IMR-90 (cell line): ENCODE measurements at regions not wholly inside any gene's neighbourhood (a gene's known extent, or its start where the extent isn't known, plus 50 kb on each side); places are given as distances from the start of the nearest gene placed in this dataset.

Experiments
- ATAC-seq: fragments of 200-7000 bp; cut with Tn5 transposase; 2 replicates; pipeline ENCODE4 v1.9.1; 2020; ENCODE audit warnings: low read depth, mild to moderate bottlenecking, moderate library complexity
- BruUV-seq: library from RNA; stranded (reverse); fragments of 400-500 nt; replicated peaks from 2 replicates; lab custom pipeline; 2021; lab: Mats Ljungman, UMichigan
- CTCF ChIA-PET: fragments of 300-600 bp; formaldehyde crosslinking; extraction: SDS; loops from one replicate; lab custom pipeline; 2021; ENCODE audit warnings: antibody characterized with exemption; lab: Yijun Ruan, JAX
- POLR2A ChIA-PET: fragments of 300-600 bp; sonication (Branson Sonifier 250); formaldehyde crosslinking; loops from one replicate; lab custom pipeline; 2022; ENCODE audit warnings: antibody characterized with exemption; ENCODE audit not compliant: unreplicated experiment; lab: Charles Lee
- DNase-seq: peaks from one replicate; pipeline ENCODE4 v3.0.0; 2013
- H2AFZ ChIP-seq: replicated peaks from 2 replicates; pipeline ENCODE3; 2013; ENCODE audit warnings: low read length, mild to moderate bottlenecking; ENCODE audit not compliant: poor library complexity
- H2AK5ac ChIP-seq: 2 replicates; pipeline ENCODE4 v1.6.1; 2013; ENCODE audit warnings: low read depth, low read length, inconsistent platforms
- H2AK9ac ChIP-seq: replicated peaks from 2 replicates; pipeline ENCODE3; 2013; ENCODE audit warnings: mild to moderate bottlenecking, low read depth, low read length, moderate library complexity; ENCODE audit not compliant: poor library complexity
- H2BK120ac ChIP-seq: 2 replicates; pipeline ENCODE4 v1.6.1; 2013; ENCODE audit warnings: low read depth, low read length, inconsistent platforms
- H2BK15ac ChIP-seq: 3 replicates; pipeline ENCODE4 v1.6.1; 2013; ENCODE audit warnings: low read depth, low read length, inconsistent platforms
- H2BK20ac ChIP-seq: 2 replicates; pipeline ENCODE4 v1.6.1; 2013; ENCODE audit warnings: low read depth, mild to moderate bottlenecking, inconsistent platforms, low read length, moderate library complexity
- H2BK5ac ChIP-seq: 2 replicates; pipeline ENCODE4 v1.6.1; 2013; ENCODE audit warnings: mild to moderate bottlenecking, low read depth, low read length, inconsistent platforms; ENCODE audit not compliant: poor library complexity, severe bottlenecking
- H3K14ac ChIP-seq: replicated peaks from 2 replicates; pipeline ENCODE4 v1.6.1; 2013; ENCODE audit warnings: low read depth, low read length, inconsistent platforms
- H3K18ac ChIP-seq: 2 replicates; pipeline ENCODE4 v1.6.1; 2013; ENCODE audit warnings: low read depth, low read length, control low read depth
- H3K23ac ChIP-seq: 2 replicates; pipeline ENCODE4 v1.6.1; 2013; ENCODE audit warnings: low read depth, low read length, inconsistent platforms
- H3K27ac ChIP-seq: 2 replicates; pipeline ENCODE4 v1.5.1; 2013; ENCODE audit warnings: mild to moderate bottlenecking, control low read depth, low read length; ENCODE audit not compliant: insufficient read depth
- H3K27me3 ChIP-seq: 2 replicates; pipeline ENCODE4 v1.6.1; 2013; ENCODE audit warnings: low read length; ENCODE audit not compliant: control insufficient read depth, insufficient read depth
- H3K36me3 ChIP-seq: 2 replicates; pipeline ENCODE4 v1.6.1; 2013; ENCODE audit warnings: low read length, mixed read lengths; ENCODE audit not compliant: control insufficient read depth, insufficient read depth
- H3K4ac ChIP-seq: 2 replicates; pipeline ENCODE4 v1.6.1; 2013; ENCODE audit warnings: low read depth, low read length, inconsistent platforms
- H3K4me1 ChIP-seq: 2 replicates; pipeline ENCODE4 v1.6.1; 2013; ENCODE audit warnings: low read length, mixed read lengths; ENCODE audit not compliant: control insufficient read depth, insufficient read depth
- H3K4me2 ChIP-seq: 2 replicates; pipeline ENCODE4 v1.6.1; 2013; ENCODE audit warnings: low read depth, mild to moderate bottlenecking, control low read depth, low read length, moderate library complexity
- H3K4me3 ChIP-seq: 2 replicates; pipeline ENCODE4 v1.5.1; 2013; ENCODE audit warnings: low read depth, mild to moderate bottlenecking, control low read depth, low read length, moderate library complexity; ENCODE audit not compliant: insufficient read depth
- H3K56ac ChIP-seq: 2 replicates; pipeline ENCODE4 v1.6.1; 2013; ENCODE audit warnings: low read length, inconsistent platforms; ENCODE audit not compliant: insufficient read depth; ENCODE audit errors: extremely low read depth
- H3K79me1 ChIP-seq, 2 experiments: 2 replicates each; pipeline ENCODE4 v1.6.1; 2013; ENCODE audit warnings: low read length in 2 of 2, inconsistent platforms in 1 of 2, low read depth in 1 of 2
- H3K9ac ChIP-seq: 2 replicates; pipeline ENCODE4 v1.6.1; 2013; ENCODE audit warnings: low read depth, low read length, control low read depth
- H3K9me1 ChIP-seq: 2 replicates; pipeline ENCODE4 v1.6.1; 2013; ENCODE audit warnings: low read length, inconsistent platforms; ENCODE audit not compliant: insufficient read depth
- H3K9me3 ChIP-seq: 2 replicates; pipeline ENCODE4 v1.6.1; 2013; ENCODE audit warnings: low read length; ENCODE audit not compliant: control insufficient read depth, insufficient read depth
- H4K20me1 ChIP-seq: 2 replicates; pipeline ENCODE4 v1.6.1; 2013; ENCODE audit warnings: low read length, inconsistent platforms; ENCODE audit not compliant: insufficient read depth
- H4K5ac ChIP-seq: 2 replicates; pipeline ENCODE4 v1.6.1; 2013; ENCODE audit warnings: mild to moderate bottlenecking, low read depth, low read length, control low read depth
- H4K8ac ChIP-seq, 2 experiments: 2 replicates each; pipeline ENCODE4 v1.6.1; 2013; ENCODE audit warnings: low read depth in 2 of 2, low read length in 2 of 2, control low read depth in 1 of 2, inconsistent platforms in 1 of 2
- H4K91ac ChIP-seq: 2 replicates; pipeline ENCODE4 v1.6.1; 2013; ENCODE audit warnings: low read depth, low read length, inconsistent platforms; ENCODE audit not compliant: insufficient read depth
- BHLHE40 ChIP-seq: fragments of 150-350 bp; IDR thresholded peaks from 2 replicates; pipeline ENCODE4 v1.6.1; 2016; ENCODE audit warnings: mild to moderate bottlenecking, low read depth, low read length
- CEBPB ChIP-seq: IDR thresholded peaks from 2 replicates; pipeline ENCODE4 v1.6.1; 2012; ENCODE audit warnings: low read depth, low read length, improper control_type of control experiment
- CHD1 ChIP-seq: IDR thresholded peaks from 2 replicates; pipeline ENCODE4 v1.6.1; 2012; ENCODE audit warnings: low read depth, low read length, improper control_type of control experiment
- FOS ChIP-seq: fragments of 150-350 bp; IDR thresholded peaks from 2 replicates; pipeline ENCODE4 v1.6.1; 2016; ENCODE audit warnings: low read depth, low read length
- MAFK ChIP-seq: IDR thresholded peaks from 2 replicates; pipeline ENCODE4 v1.6.1; 2012; ENCODE audit warnings: low read depth, low read length, improper control_type of control experiment
- MAZ ChIP-seq: IDR thresholded peaks from 2 replicates; pipeline ENCODE4 v1.6.1; 2012; ENCODE audit warnings: low read depth, mild to moderate bottlenecking, low read length, improper control_type of control experiment, moderate library complexity, borderline replicate concordance
- MXI1 ChIP-seq: IDR thresholded peaks from 2 replicates; pipeline ENCODE4 v1.6.1; 2012; ENCODE audit warnings: low read depth, mild to moderate bottlenecking, low read length, moderate library complexity, borderline replicate concordance
- NFE2L2 ChIP-seq: fragments of 150-350 bp; IDR thresholded peaks from 2 replicates; pipeline ENCODE4 v1.6.1; 2016; ENCODE audit warnings: low read depth, mild to moderate bottlenecking, low read length
- POLR2A ChIP-seq: IDR thresholded peaks from 2 replicates; pipeline ENCODE4 v1.6.1; 2012; ENCODE audit warnings: mild to moderate bottlenecking, low read depth, low read length
- RAD21 ChIP-seq: IDR thresholded peaks from 2 replicates; pipeline ENCODE4 v1.6.1; 2012; ENCODE audit warnings: low read length, improper control_type of control experiment
- RCOR1 ChIP-seq: IDR thresholded peaks from 2 replicates; pipeline ENCODE4 v1.6.1; 2012; ENCODE audit warnings: mild to moderate bottlenecking, low read length, improper control_type of control experiment; ENCODE audit not compliant: insufficient replicate concordance
- RFX5 ChIP-seq: IDR thresholded peaks from 2 replicates; pipeline ENCODE4 v1.8.0; 2012; ENCODE audit warnings: low read depth, mild to moderate bottlenecking, low read length, moderate library complexity
- SMC3 ChIP-seq: fragments of 150-350 bp; IDR thresholded peaks from 2 replicates; pipeline ENCODE4 v1.6.1; 2016; ENCODE audit warnings: low read depth, mild to moderate bottlenecking, antibody characterized with exemption, low read length, moderate library complexity
- WGBS, 2 experiments: methylation state at CpG; one replicate each; pipeline versions ENCODE4 v1.1.5 to v1.1.7; 2013; ENCODE audit warnings: missing lambda C conversion rate in 2 of 2; ENCODE audit not compliant: insufficient read length in 1 of 2; ENCODE audit errors: extremely low coverage in 2 of 2; 5-methylcytosine and 5-hydroxymethylcytosine counted together
- dilution Hi-C: fragments of 300-500 bp; cut with HindIII; formaldehyde crosslinking; loops from one replicate; pipeline ENCODE4 v1.14.3; 2018; ENCODE audit warnings: low sequenced_read_pairs; ENCODE audit not compliant: unreplicated experiment
- in situ Hi-C: fragments of 300-500 bp; cut with MboI; formaldehyde crosslinking; loops from 3 replicates; pipeline ENCODE4 v1.14.3; 2019; ENCODE audit warnings: low sequenced_read_pairs, inconsistent platforms, mixed read lengths
- intact Hi-C: fragments of 100-400 bp; cut with micrococcal nuclease; formaldehyde crosslinking; loops from 2 replicates; pipeline ENCODE4 v1.10.0; 2022
- TF ChIP-seq, protein P1 (sequence below): fragments of 150-350 bp; IDR thresholded peaks from 2 replicates; pipeline ENCODE4 v1.6.1; 2016; ENCODE audit warnings: low read depth, mild to moderate bottlenecking, low read length, moderate library complexity, borderline replicate concordance
- TF ChIP-seq, protein P2 (sequence below): conservative IDR thresholded peaks from 2 replicates; pipeline ENCODE4 v1.5.1; 2012; ENCODE audit warnings: mild to moderate bottlenecking, low read depth, low read length, improper control_type of control experiment
- TF ChIP-seq, protein P3 (sequence below): fragments of 150-350 bp; IDR thresholded peaks from 2 replicates; pipeline ENCODE4 v1.6.1; 2017; ENCODE audit warnings: mild to moderate bottlenecking, antibody characterized with exemption, low read length, low read depth

DNA sequence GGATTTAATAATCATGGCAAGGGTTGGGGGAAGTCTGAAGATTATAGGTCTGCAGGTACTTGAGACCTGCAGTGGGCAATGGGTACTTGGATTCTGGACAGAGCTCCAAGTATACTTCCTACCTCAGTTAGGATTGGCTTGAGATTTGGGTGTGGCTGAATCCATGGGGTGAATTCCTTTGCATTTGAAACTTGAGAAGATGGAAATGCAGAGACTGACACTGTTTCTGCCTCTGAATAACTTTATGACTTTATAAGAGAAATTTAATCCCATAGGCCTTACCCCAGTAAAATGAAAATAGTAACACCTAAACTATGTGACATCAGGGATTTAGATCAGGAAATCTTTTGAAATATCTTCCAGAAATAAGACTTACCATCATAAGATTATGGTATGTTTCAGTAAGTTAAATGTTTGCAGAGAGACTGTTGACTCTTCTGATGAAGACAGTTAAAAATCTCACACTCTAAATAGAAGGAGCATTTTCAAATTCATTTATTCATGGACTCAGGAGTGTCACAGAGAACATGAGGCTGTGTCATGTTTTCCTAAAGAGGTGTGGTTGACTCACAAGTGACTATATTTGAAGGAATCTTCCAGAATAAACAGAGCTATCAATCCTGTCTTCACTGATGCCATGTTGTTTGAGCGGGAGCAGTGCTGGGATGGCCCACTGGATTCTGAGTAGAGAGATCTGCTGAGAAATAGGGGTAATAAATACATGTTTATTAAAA is 513.5 kb upstream of the NR3C2 start:
- Histone ChIP-seq H3K18ac (no peak overlapping the region), H3K9me1 (no peaks in the 10 kb centered on the region), H2BK120ac (no peak overlapping the region), H2AK5ac (no peak overlapping the region), H4K5ac (no peak overlapping the region), H2AK9ac (no peak overlapping the region), H3K56ac (no peak overlapping the region), H3K4me1 (peaks cover 4% of the 10 kb centered on the region; the same call in 1 of the 2 replicates), H3K4ac (no peak overlapping the region), H2BK15ac (no peak overlapping the region), H3K27ac (no peak overlapping the region), H3K9ac (no peak overlapping the region), H4K91ac (no peak overlapping the region), H2AFZ (no peak overlapping the region), H3K36me3 (no peaks in the 10 kb centered on the region), H3K79me1 (no peaks in the 10 kb centered on the region), H3K4me2 (no peak overlapping the region), H2BK20ac (no peak overlapping the region), H3K4me3 (no peak overlapping the region), H4K20me1 (no peaks in the 10 kb centered on the region), H2BK5ac (no peak overlapping the region), H3K27me3 (no peaks in the 10 kb centered on the region), H3K14ac (no peak overlapping the region), H3K9me3 (no peaks in the 10 kb centered on the region), H4K8ac (no peak overlapping the region), H3K23ac (no peak overlapping the region)
- dilution Hi-C loops (no loop called here), intact Hi-C loops (no loop called here), in situ Hi-C loops (loop anchor here (25.0 kb wide), 1 partner anchor 932 kb away; no protein-coding TSS in a partner anchor)
- POLR2A ChIA-PET, result no interaction called here
- TF ChIP-seq, protein P1, sequence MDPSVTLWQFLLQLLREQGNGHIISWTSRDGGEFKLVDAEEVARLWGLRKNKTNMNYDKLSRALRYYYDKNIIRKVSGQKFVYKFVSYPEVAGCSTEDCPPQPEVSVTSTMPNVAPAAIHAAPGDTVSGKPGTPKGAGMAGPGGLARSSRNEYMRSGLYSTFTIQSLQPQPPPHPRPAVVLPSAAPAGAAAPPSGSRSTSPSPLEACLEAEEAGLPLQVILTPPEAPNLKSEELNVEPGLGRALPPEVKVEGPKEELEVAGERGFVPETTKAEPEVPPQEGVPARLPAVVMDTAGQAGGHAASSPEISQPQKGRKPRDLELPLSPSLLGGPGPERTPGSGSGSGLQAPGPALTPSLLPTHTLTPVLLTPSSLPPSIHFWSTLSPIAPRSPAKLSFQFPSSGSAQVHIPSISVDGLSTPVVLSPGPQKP, result no peak
- no peak for TF ChIP-seq RCOR1
- TF ChIP-seq RFX5, result no peak
- TF ChIP-seq, protein P2, sequence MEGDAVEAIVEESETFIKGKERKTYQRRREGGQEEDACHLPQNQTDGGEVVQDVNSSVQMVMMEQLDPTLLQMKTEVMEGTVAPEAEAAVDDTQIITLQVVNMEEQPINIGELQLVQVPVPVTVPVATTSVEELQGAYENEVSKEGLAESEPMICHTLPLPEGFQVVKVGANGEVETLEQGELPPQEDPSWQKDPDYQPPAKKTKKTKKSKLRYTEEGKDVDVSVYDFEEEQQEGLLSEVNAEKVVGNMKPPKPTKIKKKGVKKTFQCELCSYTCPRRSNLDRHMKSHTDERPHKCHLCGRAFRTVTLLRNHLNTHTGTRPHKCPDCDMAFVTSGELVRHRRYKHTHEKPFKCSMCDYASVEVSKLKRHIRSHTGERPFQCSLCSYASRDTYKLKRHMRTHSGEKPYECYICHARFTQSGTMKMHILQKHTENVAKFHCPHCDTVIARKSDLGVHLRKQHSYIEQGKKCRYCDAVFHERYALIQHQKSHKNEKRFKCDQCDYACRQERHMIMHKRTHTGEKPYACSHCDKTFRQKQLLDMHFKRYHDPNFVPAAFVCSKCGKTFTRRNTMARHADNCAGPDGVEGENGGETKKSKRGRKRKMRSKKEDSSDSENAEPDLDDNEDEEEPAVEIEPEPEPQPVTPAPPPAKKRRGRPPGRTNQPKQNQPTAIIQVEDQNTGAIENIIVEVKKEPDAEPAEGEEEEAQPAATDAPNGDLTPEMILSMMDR, result no peak
- TF ChIP-seq POLR2A, result no peak
- TF ChIP-seq NFE2L2, result no peak
- no peak for TF ChIP-seq CHD1
- no peak for TF ChIP-seq MAZ
- no peak for TF ChIP-seq CEBPB
- no peak for TF ChIP-seq MAFK
- no peak for TF ChIP-seq FOS
- no peak for TF ChIP-seq MXI1
- TF ChIP-seq, protein P3, sequence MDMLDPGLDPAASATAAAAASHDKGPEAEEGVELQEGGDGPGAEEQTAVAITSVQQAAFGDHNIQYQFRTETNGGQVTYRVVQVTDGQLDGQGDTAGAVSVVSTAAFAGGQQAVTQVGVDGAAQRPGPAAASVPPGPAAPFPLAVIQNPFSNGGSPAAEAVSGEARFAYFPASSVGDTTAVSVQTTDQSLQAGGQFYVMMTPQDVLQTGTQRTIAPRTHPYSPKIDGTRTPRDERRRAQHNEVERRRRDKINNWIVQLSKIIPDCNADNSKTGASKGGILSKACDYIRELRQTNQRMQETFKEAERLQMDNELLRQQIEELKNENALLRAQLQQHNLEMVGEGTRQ, result no peak
- TF ChIP-seq SMC3, result no peak
- no peak for TF ChIP-seq RAD21
- no peak for TF ChIP-seq BHLHE40
- DNase-seq, result peak; percentile 21
- ATAC-seq, result no peak; the same call in 1 of the 2 replicates
- no TSS peak for BruUV-seq
- no CpG with 5 or more reads among the region's 1 CpG for WGBS, 2 experiments
- CTCF ChIA-PET, result interaction anchor here (0.6 kb wide), 1 partner anchor 225 kb away, joined by 3 read pairs; no protein-coding TSS in a partner anchor
